ENCODE measurements at regions not wholly inside any gene's neighbourhood (a gene's known extent, or its start where the extent isn't known, plus 50 kb on each side); places are given as distances from the start of the nearest gene placed in this dataset.

DNA sequence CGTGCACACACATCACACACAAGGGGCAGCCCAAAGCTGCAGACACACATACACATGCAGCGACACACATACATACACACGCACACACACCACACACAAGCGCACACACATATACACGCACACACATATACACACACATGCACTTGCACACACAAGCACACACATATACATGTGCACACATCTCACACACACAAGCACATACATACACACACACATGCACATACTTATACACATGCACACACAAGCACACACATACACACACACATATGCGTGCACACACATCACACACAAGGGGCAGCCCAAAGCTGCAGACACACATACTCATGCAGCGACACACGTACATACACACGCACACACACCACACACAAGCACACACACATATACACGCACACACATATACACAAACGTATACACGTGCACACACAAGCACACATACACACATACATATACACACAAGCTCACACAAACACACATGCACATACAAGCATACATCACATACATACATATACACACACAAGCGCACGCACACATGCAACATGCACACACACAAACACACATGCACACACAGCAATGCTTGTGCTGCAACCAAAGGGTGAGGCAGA lies 178.8 kb upstream of the PFKP start:
- no peak for TF ChIP-seq BHLHE40 (IDR thresholded peaks at IDR 0.05; ENCODE audit: borderline replicate concordance)
- TF ChIP-seq TARDBP (IDR thresholded peaks at IDR 0.05), result no peak
- TF ChIP-seq HDGF (IDR thresholded peaks at IDR 0.05; ENCODE audit: borderline replicate concordance), result no peak
- no peak for TF ChIP-seq SP1 (IDR thresholded peaks at IDR 0.05)
